H9 (cell line): ENCODE measurements at regions not wholly inside any gene's neighbourhood (a gene's known extent, or its start where the extent isn't known, plus 50 kb on each side); places are given as distances from the start of the nearest gene placed in this dataset.

Experiments used
- DNase-seq: peaks from one replicate; pipeline ENCODE4 v3.0.0-alpha.2; 2017
- H2AFZ ChIP-seq: one replicate; pipeline ENCODE4 v1.6.1; 2013; ENCODE audit warnings: mild to moderate bottlenecking, low read length, control low read depth, moderate library complexity
- H2AK5ac ChIP-seq: 2 replicates; pipeline ENCODE4 v1.6.1; 2013; ENCODE audit warnings: low read length, control low read depth, mixed read lengths; ENCODE audit not compliant: insufficient read length
- H2BK120ac ChIP-seq: one replicate; pipeline ENCODE4 v1.6.1; 2013; ENCODE audit warnings: low read depth, mild to moderate bottlenecking, low read length, control low read depth, inconsistent platforms; ENCODE audit not compliant: poor library complexity, severe bottlenecking
- H2BK12ac ChIP-seq: 2 replicates; pipeline ENCODE4 v1.6.1; 2013; ENCODE audit warnings: low read length, control low read depth, mixed read lengths, low read depth; ENCODE audit not compliant: insufficient read length
- H2BK15ac ChIP-seq: 2 replicates; pipeline ENCODE4 v1.6.1; 2013; ENCODE audit warnings: low read depth, low read length, control low read depth
- H2BK20ac ChIP-seq: one replicate; pipeline ENCODE4 v1.6.1; 2013; ENCODE audit warnings: low read depth, mild to moderate bottlenecking, low read length, control low read depth, inconsistent platforms; ENCODE audit not compliant: poor library complexity, severe bottlenecking
- H2BK5ac ChIP-seq: 2 replicates; pipeline ENCODE4 v1.6.1; 2013; ENCODE audit warnings: low read length, control low read depth, mixed read lengths; ENCODE audit not compliant: insufficient read length
- H3K14ac ChIP-seq: 2 replicates; pipeline ENCODE4 v1.6.1; 2013; ENCODE audit warnings: low read length, control low read depth; ENCODE audit not compliant: insufficient read depth
- H3K18ac ChIP-seq: 2 replicates; pipeline ENCODE4 v1.6.1; 2013; ENCODE audit warnings: low read depth, mild to moderate bottlenecking, mixed read lengths, low read length, control low read depth; ENCODE audit not compliant: insufficient read length
- H3K23ac ChIP-seq: 2 replicates; pipeline ENCODE4 v1.6.1; 2013; ENCODE audit warnings: low read length, control low read depth, mixed read lengths, low read depth; ENCODE audit not compliant: insufficient read length
- H3K23me2 ChIP-seq: 2 replicates; pipeline ENCODE4 v1.6.1; 2013; ENCODE audit warnings: low read depth, mild to moderate bottlenecking, mixed read lengths, low read length, control low read depth; ENCODE audit not compliant: insufficient read length, poor library complexity, severe bottlenecking
- H3K27ac ChIP-seq: 2 replicates; pipeline ENCODE4 v1.5.1; 2013; ENCODE audit warnings: low read length, control low read depth, mixed read lengths, low read depth; ENCODE audit not compliant: insufficient read length
- H3K27me3 ChIP-seq: 2 replicates; pipeline ENCODE4 v1.6.1; 2013; ENCODE audit warnings: low read length, control low read depth, inconsistent platforms; ENCODE audit not compliant: insufficient read depth
- H3K4ac ChIP-seq: 2 replicates; pipeline ENCODE4 v1.6.1; 2013; ENCODE audit warnings: low read depth, mild to moderate bottlenecking, control low read depth, inconsistent platforms, low read length, moderate library complexity
- H3K4me1 ChIP-seq: 2 replicates; pipeline ENCODE4 v1.6.1; 2013; ENCODE audit warnings: low read length, control low read depth, inconsistent platforms; ENCODE audit not compliant: insufficient read depth
- H3K4me2 ChIP-seq: 2 replicates; pipeline ENCODE4 v1.6.1; 2013; ENCODE audit warnings: low read length, control low read depth, mixed read lengths; ENCODE audit not compliant: insufficient read length, insufficient read depth
- H3K56ac ChIP-seq: 2 replicates; pipeline ENCODE4 v1.6.1; 2013; ENCODE audit warnings: low read depth, mild to moderate bottlenecking, mixed read lengths, low read length, control low read depth; ENCODE audit not compliant: insufficient read length
- H3K79me1 ChIP-seq: 2 replicates; pipeline ENCODE4 v1.6.1; 2013; ENCODE audit warnings: low read depth, mild to moderate bottlenecking, moderate library complexity, low read length, control low read depth, inconsistent platforms; ENCODE audit not compliant: insufficient read depth, poor library complexity, severe bottlenecking
- H3K79me2 ChIP-seq: 2 replicates; pipeline ENCODE4 v1.6.1; 2013; ENCODE audit warnings: low read length, control low read depth, inconsistent platforms; ENCODE audit not compliant: insufficient read depth
- H3K9ac ChIP-seq: 2 replicates; pipeline ENCODE4 v1.6.1; 2013; ENCODE audit warnings: low read length, control low read depth, mixed read lengths; ENCODE audit not compliant: insufficient read length; ENCODE audit errors: extremely low read depth
- H3K9me3 ChIP-seq: one replicate; pipeline ENCODE4 v1.6.1; 2013; ENCODE audit warnings: low read depth, low read length, inconsistent platforms; ENCODE audit not compliant: control insufficient read depth
- H3T11ph ChIP-seq: one replicate; pipeline ENCODE4 v1.6.1; 2013; ENCODE audit warnings: mild to moderate bottlenecking, low read length, control low read depth, inconsistent platforms
- H4K20me1 ChIP-seq: one replicate; pipeline ENCODE4 v1.6.1; 2013; ENCODE audit not compliant: control insufficient read depth, insufficient read length, insufficient read depth
- H4K5ac ChIP-seq: 2 replicates; pipeline ENCODE4 v1.6.1; 2013; ENCODE audit warnings: low read depth, mild to moderate bottlenecking, mixed read lengths, low read length, control low read depth; ENCODE audit not compliant: insufficient read length
- H4K8ac ChIP-seq: replicated peaks from 2 replicates; pipeline ENCODE4 v1.6.1; 2013; ENCODE audit warnings: low read length, control low read depth, mixed read lengths, low read depth; ENCODE audit not compliant: insufficient read length
- H4K91ac ChIP-seq: 2 replicates; pipeline ENCODE4 v1.6.1; 2013; ENCODE audit warnings: low read depth, mild to moderate bottlenecking, moderate library complexity, mixed read lengths, low read length, control low read depth; ENCODE audit not compliant: insufficient read length
- H3K27ac Mint-ChIP-seq, 3 experiments: 2 replicates in 2 of 3; 3 replicates in 1 of 3; pipeline ENCODE4 v1.8.0; 2020 to 2021; ENCODE audit warnings: mixed read lengths in 3 of 3, mild to moderate bottlenecking in 1 of 3, moderate library complexity in 1 of 3
- H3K27me3 Mint-ChIP-seq: 2 replicates; pipeline ENCODE4 v1.8.0; 2021; ENCODE audit warnings: low read depth, mild to moderate bottlenecking, moderate library complexity, mixed read lengths
- H3K36me3 Mint-ChIP-seq, 3 experiments: 2 replicates in 2 of 3; 3 replicates in 1 of 3; pipeline ENCODE4 v1.8.0; 2020 to 2021; ENCODE audit warnings: low read depth in 3 of 3, mixed read lengths in 3 of 3; ENCODE audit not compliant: insufficient read depth in 1 of 3
- H3K4me1 Mint-ChIP-seq, 2 experiments: 2 replicates each; pipeline ENCODE4 v1.8.0; 2020; ENCODE audit warnings: mixed read lengths in 2 of 2
- H3K4me3 Mint-ChIP-seq, 2 experiments: 2 replicates in 1 of 2; 3 replicates in 1 of 2; pipeline ENCODE4 v1.8.0; 2020 to 2021; ENCODE audit warnings: mild to moderate bottlenecking in 2 of 2, mixed read lengths in 2 of 2, moderate library complexity in 1 of 2
- H3K9me3 Mint-ChIP-seq, 2 experiments: 2 replicates in 1 of 2; 3 replicates in 1 of 2; pipeline ENCODE4 v1.8.0; 2020; ENCODE audit warnings: mild to moderate bottlenecking in 2 of 2, mixed read lengths in 2 of 2, moderate library complexity in 1 of 2
- CTCF ChIP-seq: fragments of 200-600 bp; sonication (generic); conservative IDR thresholded peaks from 3 replicates; pipeline ENCODE4 v1.8.0; 2021; ENCODE audit warnings: antibody characterized with exemption, mild to moderate bottlenecking
- WGBS: extraction: QIAGEN DNeasy Blood & Tissue Kit; methylation state at CpG from one replicate; pipeline ENCODE4 v1.1.7; 2013; ENCODE audit warnings: missing lambda C conversion rate, low lambda C conversion rate, mixed read lengths; ENCODE audit not compliant: insufficient read length; ENCODE audit errors: extremely low coverage; 5-methylcytosine and 5-hydroxymethylcytosine counted together

- DNase-seq: peak; percentile 6
- H3K23me2 ChIP-seq: no peaks in the 10 kb centered on the region
- no peak overlapping the region for H3K4ac ChIP-seq
- H4K5ac ChIP-seq: no peak overlapping the region
- H2AFZ ChIP-seq: no peak overlapping the region
- H3K27me3 ChIP-seq: no peaks in the 10 kb centered on the region
- TF ChIP-seq CTCF: no peak
- H3K14ac ChIP-seq: no peak overlapping the region
- no peaks in the 10 kb centered on the region for H4K20me1 ChIP-seq
- H3K56ac ChIP-seq: no peak overlapping the region
- no peak overlapping the region for H2BK5ac ChIP-seq
- peaks cover 7% of the 10 kb centered on the region for H3K27me3 Mint-ChIP-seq
- H2BK120ac ChIP-seq: no peak overlapping the region
- no peak overlapping the region for H4K91ac ChIP-seq
- H2BK15ac ChIP-seq: no peak overlapping the region
- H3K9ac ChIP-seq: no peak overlapping the region
- no peaks in the 10 kb centered on the region for H3K9me3 ChIP-seq
- H3T11ph ChIP-seq: no peak overlapping the region
- H3K36me3 Mint-ChIP-seq: no peaks in the 10 kb centered on the region
- no peaks in the 10 kb centered on the region for H3K79me1 ChIP-seq
- no peak overlapping the region for H3K27ac Mint-ChIP-seq
- no peak overlapping the region for H3K4me2 ChIP-seq
- no peak overlapping the region for H2BK20ac ChIP-seq
- no peak overlapping the region for H2BK12ac ChIP-seq
- no peak overlapping the region for H3K23ac ChIP-seq
- peaks cover 6 to 14% of the 10 kb centered on the region in 2 experiments for H3K4me1 Mint-ChIP-seq
- no peak overlapping the region for H3K4me3 Mint-ChIP-seq
- no CpG with 5 or more reads among the region's 2 CpGs for WGBS
- H3K9me3 Mint-ChIP-seq: peaks cover under 1% of the 10 kb centered on the region in 2 experiments
- no peaks in the 10 kb centered on the region for H3K4me1 ChIP-seq
- no peaks in the 10 kb centered on the region for H3K79me2 ChIP-seq
- no peak overlapping the region for H2AK5ac ChIP-seq
- H3K27ac ChIP-seq: no peak overlapping the region
- no peak overlapping the region for H4K8ac ChIP-seq
- no peak overlapping the region for H3K18ac ChIP-seq
These were observed 202.5 kb upstream of the SHH start for GRCh38 chr7:156014808-156015207.
